ENCODE measurements at regions not wholly inside any gene's neighbourhood (a gene's known extent, or its start where the extent isn't known, plus 50 kb on each side); places are given as distances from the start of the nearest gene placed in this dataset.

- H3K4me3 ChIP-seq (ENCODE audit: insufficient read depth in 1 of 2, low read depth in 1 of 2, low read length in 2 of 2), result no peak overlapping the region
- no peaks in the 10 kb centered on the region for H3K79me1 ChIP-seq (replicated peaks; ENCODE audit: low read length, poor library complexity, severe bottlenecking)
- H2AFZ ChIP-seq (ENCODE audit: low read depth, low read length), result no peak overlapping the region
- no peaks in the 10 kb centered on the region for H3K36me3 ChIP-seq (ENCODE audit: control insufficient read depth in 1 of 2, insufficient read depth in 2 of 2, low read depth in 1 of 2, low read length in 2 of 2)
- H3K4ac ChIP-seq (ENCODE audit: low read depth in 1 of 2, low read length in 2 of 2), result no peak overlapping the region
- H3K9me3 ChIP-seq (ENCODE audit: control insufficient read depth, low read length), result peaks cover 13% of the 10 kb centered on the region
- H2BK12ac ChIP-seq (ENCODE audit: low read length in 2 of 2), result no peak overlapping the region
- H2BK5ac ChIP-seq (ENCODE audit: low read depth, low read length, poor library complexity, severe bottlenecking), result no peak overlapping the region
- H3K23ac ChIP-seq (ENCODE audit: low read length in 2 of 2), result no peak overlapping the region
- H2BK120ac ChIP-seq (ENCODE audit: low read depth, low read length), result no peak overlapping the region
- H3K4me1 ChIP-seq (ENCODE audit: control insufficient read depth, insufficient read depth, low read depth, low read length), result peaks cover 14% of the 10 kb centered on the region
- no peak overlapping the region for H3K27ac ChIP-seq (ENCODE audit: low read length, poor library complexity, severe bottlenecking)
- H4K8ac ChIP-seq (ENCODE audit: low read length), result no peak overlapping the region
- H2AK5ac ChIP-seq (ENCODE audit: low read length, severe bottlenecking), result no peak overlapping the region
- no peak overlapping the region for H3K14ac ChIP-seq (ENCODE audit: low read length in 2 of 2)
- H3K4me2 ChIP-seq (ENCODE audit: low read length, poor library complexity, severe bottlenecking), result no peak overlapping the region
- peaks cover 12 to 25% of the 10 kb centered on the region in 2 experiments for H3K27me3 ChIP-seq (ENCODE audit: control insufficient read depth in 1 of 2, insufficient read depth in 1 of 2, low read length in 2 of 2)
- H3K9ac ChIP-seq (ENCODE audit: low read length), result no peak overlapping the region
- no peak for DNase-seq
- 100% methylated on average over 4 of the region's 5 CpGs for WGBS
- no peak overlapping the region for H2BK15ac ChIP-seq (ENCODE audit: low read depth, poor library complexity, severe bottlenecking)
- H3K18ac ChIP-seq (ENCODE audit: low read depth in 1 of 2, low read length in 2 of 2), result no peak overlapping the region
- no peak overlapping the region for H4K91ac ChIP-seq (ENCODE audit: low read length)
Measured at GRCh38 chr22:45069925-45070324, 60.1 kb upstream of the PHF21B start.

GRCh38 chr22:45071618-45072017 lies 61.8 kb upstream of the PHF21B start:
- Histone ChIP-seq H3K9me3 (ENCODE audit: control insufficient read depth, low read length) (peaks cover 13% of the 10 kb centered on the region), H3K27ac (ENCODE audit: low read length, poor library complexity, severe bottlenecking) (no peak overlapping the region), H2AFZ (ENCODE audit: low read depth, low read length) (no peak overlapping the region), H3K9ac (ENCODE audit: low read length) (no peak overlapping the region), H3K14ac (ENCODE audit: low read length in 2 of 2) (no peak overlapping the region), H2AK5ac (ENCODE audit: low read length, severe bottlenecking) (no peak overlapping the region), H4K8ac (ENCODE audit: low read length) (no peak overlapping the region), H2BK120ac (ENCODE audit: low read depth, low read length) (no peak overlapping the region), H4K91ac (ENCODE audit: low read length) (no peak overlapping the region), H3K36me3 (ENCODE audit: control insufficient read depth in 1 of 2, insufficient read depth in 2 of 2, low read depth in 1 of 2, low read length in 2 of 2) (no peaks in the 10 kb centered on the region), H3K18ac (ENCODE audit: low read depth in 1 of 2, low read length in 2 of 2) (no peak overlapping the region), H2BK15ac (ENCODE audit: low read depth, poor library complexity, severe bottlenecking) (no peak overlapping the region), H3K4me3 (ENCODE audit: insufficient read depth in 1 of 2, low read depth in 1 of 2, low read length in 2 of 2) (peak overlapping the region in 1 of 2 experiments; percentile 14), H2BK5ac (ENCODE audit: low read depth, low read length, poor library complexity, severe bottlenecking) (no peak overlapping the region), H3K4ac (ENCODE audit: low read depth in 1 of 2, low read length in 2 of 2) (no peak overlapping the region), H2BK12ac (ENCODE audit: low read length in 2 of 2) (no peak overlapping the region), H3K4me2 (ENCODE audit: low read length, poor library complexity, severe bottlenecking) (no peak overlapping the region), H3K4me1 (ENCODE audit: control insufficient read depth, insufficient read depth, low read depth, low read length) (peaks cover 14% of the 10 kb centered on the region), H3K79me1 (replicated peaks; ENCODE audit: low read length, poor library complexity, severe bottlenecking) (no peaks in the 10 kb centered on the region), H3K27me3 (ENCODE audit: control insufficient read depth in 1 of 2, insufficient read depth in 1 of 2, low read length in 2 of 2) (peaks cover 24 to 42% of the 10 kb centered on the region in 2 experiments), H3K23ac (ENCODE audit: low read length in 2 of 2) (no peak overlapping the region)
- no peak for DNase-seq
- WGBS, result 66% methylated on average over 9 of the region's 9 CpGs

- no peak overlapping the region for H2BK5ac ChIP-seq (ENCODE audit: low read depth, low read length, poor library complexity, severe bottlenecking)
- H2AK5ac ChIP-seq (ENCODE audit: low read length, severe bottlenecking), result no peak overlapping the region
- peaks cover 31 to 50% of the 10 kb centered on the region in 2 experiments for H3K27me3 ChIP-seq (ENCODE audit: control insufficient read depth in 1 of 2, insufficient read depth in 1 of 2, low read length in 2 of 2)
- H3K79me1 ChIP-seq (replicated peaks; ENCODE audit: low read length, poor library complexity, severe bottlenecking), result no peaks in the 10 kb centered on the region
- H3K23ac ChIP-seq (ENCODE audit: low read length in 2 of 2), result no peak overlapping the region
- DNase-seq, result peak; percentile 57
- H3K4ac ChIP-seq (ENCODE audit: low read depth in 1 of 2, low read length in 2 of 2), result no peak overlapping the region
- WGBS, result 3% methylated on average over 16 of the region's 17 CpGs
- H2BK120ac ChIP-seq (ENCODE audit: low read depth, low read length), result no peak overlapping the region
- H4K8ac ChIP-seq (ENCODE audit: low read length), result no peak overlapping the region
- peak overlapping the region; percentile 47 for H3K4me2 ChIP-seq (ENCODE audit: low read length, poor library complexity, severe bottlenecking)
- peak overlapping the region in 1 of 2 experiments; percentile 63 for H3K4me3 ChIP-seq (ENCODE audit: insufficient read depth in 1 of 2, low read depth in 1 of 2, low read length in 2 of 2)
- peaks cover 13% of the 10 kb centered on the region for H3K9me3 ChIP-seq (ENCODE audit: control insufficient read depth, low read length)
- H4K91ac ChIP-seq (ENCODE audit: low read length), result no peak overlapping the region
- H2BK15ac ChIP-seq (ENCODE audit: low read depth, poor library complexity, severe bottlenecking), result no peak overlapping the region
- peaks cover 14% of the 10 kb centered on the region for H3K4me1 ChIP-seq (ENCODE audit: control insufficient read depth, insufficient read depth, low read depth, low read length)
- H3K36me3 ChIP-seq (ENCODE audit: control insufficient read depth in 1 of 2, insufficient read depth in 2 of 2, low read depth in 1 of 2, low read length in 2 of 2), result no peaks in the 10 kb centered on the region
- no peak overlapping the region for H2BK12ac ChIP-seq (ENCODE audit: low read length in 2 of 2)
- H3K14ac ChIP-seq (ENCODE audit: low read length in 2 of 2), result no peak overlapping the region
- H3K9ac ChIP-seq (ENCODE audit: low read length), result peak overlapping the region; percentile 22
- no peak overlapping the region for H3K18ac ChIP-seq (ENCODE audit: low read depth in 1 of 2, low read length in 2 of 2)
- no peak overlapping the region for H3K27ac ChIP-seq (ENCODE audit: low read length, poor library complexity, severe bottlenecking)
- no peak overlapping the region for H2AFZ ChIP-seq (ENCODE audit: low read depth, low read length)
Measured at GRCh38 chr22:45072322-45072903, 62.6 kb upstream of the PHF21B start.

- Histone ChIP-seq H2BK12ac (ENCODE audit: low read length in 2 of 2) (no peak overlapping the region), H3K14ac (ENCODE audit: low read length in 2 of 2) (no peak overlapping the region), H3K9me3 (ENCODE audit: control insufficient read depth, low read length) (peaks cover 9% of the 10 kb centered on the region), H3K4ac (ENCODE audit: low read depth in 1 of 2, low read length in 2 of 2) (no peak overlapping the region), H4K8ac (ENCODE audit: low read length) (no peak overlapping the region), H3K79me1 (replicated peaks; ENCODE audit: low read length, poor library complexity, severe bottlenecking) (no peaks in the 10 kb centered on the region), H4K91ac (ENCODE audit: low read length) (no peak overlapping the region), H2AK5ac (ENCODE audit: low read length, severe bottlenecking) (no peak overlapping the region), H3K23ac (ENCODE audit: low read length in 2 of 2) (no peak overlapping the region), H2BK15ac (ENCODE audit: low read depth, poor library complexity, severe bottlenecking) (no peak overlapping the region), H3K4me2 (ENCODE audit: low read length, poor library complexity, severe bottlenecking) (no peak overlapping the region), H2BK5ac (ENCODE audit: low read depth, low read length, poor library complexity, severe bottlenecking) (no peak overlapping the region), H3K27ac (ENCODE audit: low read length, poor library complexity, severe bottlenecking) (no peak overlapping the region), H3K27me3 (ENCODE audit: control insufficient read depth in 1 of 2, insufficient read depth in 1 of 2, low read length in 2 of 2) (peaks cover 37 to 57% of the 10 kb centered on the region in 2 experiments), H2BK120ac (ENCODE audit: low read depth, low read length) (no peak overlapping the region), H2AFZ (ENCODE audit: low read depth, low read length) (no peak overlapping the region), H3K36me3 (ENCODE audit: control insufficient read depth in 1 of 2, insufficient read depth in 2 of 2, low read depth in 1 of 2, low read length in 2 of 2) (no peaks in the 10 kb centered on the region), H3K18ac (ENCODE audit: low read depth in 1 of 2, low read length in 2 of 2) (no peak overlapping the region), H3K4me1 (ENCODE audit: control insufficient read depth, insufficient read depth, low read depth, low read length) (peaks cover 14% of the 10 kb centered on the region), H3K9ac (ENCODE audit: low read length) (no peak overlapping the region), H3K4me3 (ENCODE audit: insufficient read depth in 1 of 2, low read depth in 1 of 2, low read length in 2 of 2) (no peak overlapping the region)
- no peak for DNase-seq
- 81% methylated on average over 5 of the region's 5 CpGs for WGBS
Measured at GRCh38 chr22:45073064-45073463, 63.3 kb upstream of the PHF21B start.
